Fibroblast of the aortic adventitia (primary cell): ENCODE measurements at regions not wholly inside any gene's neighbourhood (a gene's known extent, or its start where the extent isn't known, plus 50 kb on each side); places are given as distances from the start of the nearest gene placed in this dataset.
"Not testable (repeated sequence)": the region's sequence is repeated elsewhere in the genome, so short reads cannot be mapped to it uniquely, and the experiment has no call there.

Source experiments
- DNase-seq: peaks from one replicate; pipeline ENCODE4 v3.0.0-alpha.2; 2010; ENCODE audit warnings: low read depth
- H3K4me3 ChIP-seq: 2 replicates; pipeline ENCODE4 v1.5.1; 2011; ENCODE audit warnings: low read depth, mild to moderate bottlenecking, control low read depth, low read length, moderate library complexity
- TF ChIP-seq, protein P1 (sequence below): IDR thresholded peaks from 2 replicates; pipeline ENCODE4 v1.5.1; 2011; ENCODE audit warnings: mild to moderate bottlenecking, low read length, control low read depth, inconsistent platforms; ENCODE audit not compliant: insufficient read depth

DNA sequence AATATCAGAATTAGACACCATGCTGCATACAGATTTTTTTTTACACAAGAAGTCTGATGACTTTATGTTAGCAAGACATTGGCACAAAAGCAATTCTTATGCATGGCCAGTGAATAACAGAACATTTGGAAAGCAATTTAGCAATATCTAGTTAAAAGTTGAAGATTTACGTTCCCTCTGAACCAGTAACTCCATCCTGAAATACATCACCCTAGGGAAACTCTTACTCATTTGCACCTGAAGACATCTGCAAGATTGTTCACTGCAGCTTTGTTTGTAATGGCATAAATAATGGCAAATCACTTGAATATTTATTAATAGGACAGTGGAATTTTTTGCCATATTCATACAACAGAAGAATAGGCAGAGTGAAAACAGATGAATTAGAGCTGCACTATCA lies 670.0 kb upstream of the NOVA1 start:
- TF ChIP-seq, protein P1, sequence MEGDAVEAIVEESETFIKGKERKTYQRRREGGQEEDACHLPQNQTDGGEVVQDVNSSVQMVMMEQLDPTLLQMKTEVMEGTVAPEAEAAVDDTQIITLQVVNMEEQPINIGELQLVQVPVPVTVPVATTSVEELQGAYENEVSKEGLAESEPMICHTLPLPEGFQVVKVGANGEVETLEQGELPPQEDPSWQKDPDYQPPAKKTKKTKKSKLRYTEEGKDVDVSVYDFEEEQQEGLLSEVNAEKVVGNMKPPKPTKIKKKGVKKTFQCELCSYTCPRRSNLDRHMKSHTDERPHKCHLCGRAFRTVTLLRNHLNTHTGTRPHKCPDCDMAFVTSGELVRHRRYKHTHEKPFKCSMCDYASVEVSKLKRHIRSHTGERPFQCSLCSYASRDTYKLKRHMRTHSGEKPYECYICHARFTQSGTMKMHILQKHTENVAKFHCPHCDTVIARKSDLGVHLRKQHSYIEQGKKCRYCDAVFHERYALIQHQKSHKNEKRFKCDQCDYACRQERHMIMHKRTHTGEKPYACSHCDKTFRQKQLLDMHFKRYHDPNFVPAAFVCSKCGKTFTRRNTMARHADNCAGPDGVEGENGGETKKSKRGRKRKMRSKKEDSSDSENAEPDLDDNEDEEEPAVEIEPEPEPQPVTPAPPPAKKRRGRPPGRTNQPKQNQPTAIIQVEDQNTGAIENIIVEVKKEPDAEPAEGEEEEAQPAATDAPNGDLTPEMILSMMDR: no peak
- DNase-seq: no peak

DNA sequence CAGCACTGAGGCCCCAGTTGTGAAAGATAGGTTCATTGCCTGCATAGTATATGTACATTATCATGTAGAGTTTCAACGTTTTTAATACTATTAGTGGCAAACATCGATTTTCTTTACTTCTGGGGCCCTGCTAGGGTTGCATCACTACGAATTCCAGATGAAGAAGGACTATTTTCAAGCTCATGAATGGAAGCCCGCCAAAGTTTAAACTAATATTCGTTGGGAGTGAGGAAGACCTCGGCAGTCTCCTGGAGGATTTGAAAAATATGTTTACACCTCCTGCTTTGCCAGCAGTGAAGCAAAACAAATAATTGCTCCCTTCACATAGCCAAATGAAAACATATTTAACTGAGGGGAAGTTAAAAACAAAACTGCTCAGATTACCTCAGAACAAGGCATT lies 672.9 kb upstream of the NOVA1 start:
- TF ChIP-seq, protein P1: no peak
- no peak overlapping the region for H3K4me3 ChIP-seq
- DNase-seq: no peak

More for the DNA sequence above, 670.0 kb upstream of the NOVA1 start:
- H3K4me3 ChIP-seq: no peak overlapping the region

DNA sequence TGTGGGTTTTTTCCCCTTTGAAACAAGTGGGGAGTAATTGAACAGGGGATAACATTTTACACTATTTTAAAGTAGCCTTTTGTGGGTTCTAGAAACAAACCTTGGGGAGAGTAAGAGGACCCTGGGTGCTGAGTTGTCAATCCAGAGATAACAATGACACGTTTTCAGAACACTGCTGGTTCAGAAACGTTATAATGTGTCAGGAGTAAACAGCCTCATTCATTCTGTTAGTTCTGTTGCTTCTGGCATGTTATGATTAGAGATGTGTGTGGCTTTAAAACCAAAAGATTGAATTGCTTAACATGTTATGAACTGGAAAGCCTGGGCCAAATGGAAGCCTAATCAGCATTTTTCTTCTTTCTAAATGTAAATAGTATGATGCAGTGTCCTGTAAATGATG lies 680.5 kb upstream of the NOVA1 start:
- no peak for DNase-seq
- TF ChIP-seq, protein P1: no peak
- H3K4me3 ChIP-seq: no peak overlapping the region

DNA sequence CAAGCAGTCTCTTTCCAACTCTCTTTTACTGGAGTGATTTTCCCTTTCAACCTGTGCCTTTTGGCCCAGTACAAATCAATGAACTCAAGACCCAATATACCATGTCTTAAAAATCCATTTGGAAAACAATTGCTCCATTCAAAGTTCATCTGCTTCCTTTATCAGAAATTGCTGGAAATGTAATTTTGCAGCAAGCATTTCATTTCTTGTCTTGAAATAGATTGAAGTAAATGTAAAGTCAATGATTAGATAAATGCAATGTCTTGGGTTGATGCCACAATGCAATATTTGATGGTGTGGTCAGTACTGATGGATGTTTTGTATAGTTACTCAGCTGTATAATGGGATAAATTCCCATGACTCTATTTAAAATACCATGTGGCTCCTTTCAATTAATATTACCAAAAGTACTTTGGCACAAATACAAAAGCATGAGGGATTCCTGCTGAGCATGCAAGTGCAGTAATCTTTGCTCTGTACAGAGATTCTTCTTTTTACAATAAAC lies 707.7 kb upstream of the NOVA1 start:
- DNase-seq: no peak
- H3K4me3 ChIP-seq: no peak overlapping the region
- TF ChIP-seq, protein P1: no peak

DNA sequence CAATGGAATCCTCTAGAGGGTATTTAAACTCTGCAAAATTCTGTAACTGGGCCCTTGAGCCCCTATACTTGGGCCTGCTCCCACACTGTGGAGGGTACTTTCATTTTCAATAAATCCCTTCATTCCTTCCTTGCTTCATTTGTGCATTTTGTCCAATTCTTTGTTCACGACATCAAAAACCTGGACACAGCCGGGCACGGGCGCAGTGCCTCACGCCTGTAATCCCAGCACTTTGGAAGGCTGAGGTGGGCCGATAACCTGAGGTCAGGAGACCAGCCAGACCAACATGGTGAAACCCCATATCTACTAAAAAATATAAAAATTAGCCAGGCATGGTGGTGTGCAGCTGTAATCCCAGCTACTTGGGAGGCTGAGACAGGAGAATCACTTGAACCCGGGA lies 714.9 kb upstream of the NOVA1 start:
- not testable (repeated sequence) for H3K4me3 ChIP-seq, DNase-seq

DNA sequence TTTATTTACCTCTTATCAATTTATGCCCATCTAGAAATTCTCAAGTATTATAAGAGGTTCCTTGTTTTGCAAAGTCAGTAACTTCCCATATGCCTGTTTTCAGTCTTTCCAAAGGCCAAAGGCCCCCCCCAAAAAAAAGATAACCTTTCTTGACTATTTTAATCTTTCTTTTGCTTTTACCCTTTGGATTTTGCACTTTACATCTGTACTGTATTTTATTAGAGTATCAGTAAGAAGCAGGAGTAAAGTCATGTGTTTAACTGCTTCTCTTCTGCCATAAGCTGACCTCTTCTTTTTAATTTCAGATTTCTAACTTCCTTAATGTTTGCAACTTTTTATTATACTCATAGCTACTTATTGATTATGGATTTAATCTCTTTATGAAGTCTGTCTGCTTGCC lies 716.4 kb upstream of the NOVA1 start:
- TF ChIP-seq, protein P1: no peak
- H3K4me3 ChIP-seq: no peak overlapping the region
- no peak for DNase-seq

DNA sequence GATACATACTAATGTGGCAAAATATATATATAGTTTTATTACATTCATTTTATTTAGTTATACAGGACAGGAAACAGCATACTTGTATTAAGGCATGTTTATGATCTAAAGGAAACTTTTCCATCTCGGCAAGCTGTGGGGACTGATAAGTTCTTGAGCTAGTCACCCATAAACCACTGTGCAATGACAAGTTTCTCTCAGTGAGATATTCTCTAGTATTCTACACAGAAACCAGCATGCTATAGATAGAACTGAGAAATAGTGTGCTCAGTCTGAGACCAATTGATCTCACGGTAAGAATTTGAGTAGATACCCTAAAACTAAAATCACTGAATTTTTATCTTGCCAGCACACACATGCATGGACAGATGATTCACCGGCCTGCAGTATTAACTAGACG lies 717.6 kb upstream of the NOVA1 start:
- no peak for DNase-seq
- TF ChIP-seq, protein P1: no peak
- H3K4me3 ChIP-seq: no peak overlapping the region
